OCI-M2 (cell line): ENCODE measurements at regions not wholly inside any gene's neighbourhood (a gene's known extent, or its start where the extent isn't known, plus 50 kb on each side); places are given as distances from the start of the nearest gene placed in this dataset.
"Not testable (repeated sequence)": the region's sequence is repeated elsewhere in the genome, so short reads cannot be mapped to it uniquely, and the experiment has no call there.

Source experiments
- DNase-seq: peaks from one replicate; lab custom pipeline; 2025; ENCODE audit not compliant: unreplicated experiment; lab: John Stamatoyannopoulos, UW

GRCh38 chr3:124133366-124133940 is 141.5 kb upstream of the ROPN1 start:
- no peak for DNase-seq

GRCh38 chr3:124137216-124137615 is 145.3 kb upstream of the ROPN1 start:
- DNase-seq, result no peak

GRCh38 chr3:124138148-124138547 is 146.2 kb upstream of the ROPN1 start:
- DNase-seq, result no peak

- DNase-seq, result no peak
These were observed 148.8 kb upstream of the ROPN1 start for GRCh38 chr3:124140746-124141145.

- DNase-seq, result no peak
These were observed 150.6 kb upstream of the ROPN1 start for GRCh38 chr3:124142389-124142970.

- no peak for DNase-seq
These were observed 151.1 kb upstream of the ROPN1 start for GRCh38 chr3:124143047-124143446.

- no peak for DNase-seq
These were observed 152.3 kb upstream of the ROPN1 start for GRCh38 chr3:124144035-124144814.

- no peak for DNase-seq
These were observed 155.5 kb upstream of the ROPN1 start for GRCh38 chr3:124147429-124147828.

- DNase-seq, result no peak
These were observed 156.0 kb upstream of the ROPN1 start for GRCh38 chr3:124147946-124148345.

- DNase-seq, result no peak
These were observed 157.2 kb upstream of the ROPN1 start for GRCh38 chr3:124149081-124149480.

- no peak for DNase-seq
These were observed 157.8 kb upstream of the ROPN1 start for GRCh38 chr3:124149771-124150170.

GRCh38 chr3:124152891-124153290 is 161.0 kb upstream of the ROPN1 start:
- not testable (repeated sequence) for DNase-seq

- no peak for DNase-seq
These were observed 165.2 kb upstream of the ROPN1 start for GRCh38 chr3:124156866-124157712.

GRCh38 chr3:124157748-124158147 is 165.8 kb upstream of the ROPN1 start:
- DNase-seq, result no peak

- no peak for DNase-seq
These were observed 166.4 kb upstream of the ROPN1 start for GRCh38 chr3:124158168-124158881.

- DNase-seq, result no peak
These were observed 169.5 kb upstream of the ROPN1 start for GRCh38 chr3:124161448-124161847.

GRCh38 chr3:124163689-124164088 is 171.8 kb upstream of the ROPN1 start:
- DNase-seq, result no peak

- DNase-seq, result no peak
These were observed 176.3 kb upstream of the ROPN1 start for GRCh38 chr3:124168271-124168670.

GRCh38 chr3:124172283-124172682 is 180.4 kb upstream of the ROPN1 start:
- no peak for DNase-seq

GRCh38 chr3:124172816-124173215 is 180.9 kb upstream of the ROPN1 start:
- no peak for DNase-seq

GRCh38 chr3:124174476-124174875 is 182.6 kb upstream of the ROPN1 start:
- DNase-seq, result no peak
